Right lobe of liver (tissue), 6 donors: ENCODE measurements at regions not wholly inside any gene's neighbourhood (a gene's known extent, or its start where the extent isn't known, plus 50 kb on each side); places are given as distances from the start of the nearest gene placed in this dataset.
"Not testable (repeated sequence)": the region's sequence is repeated elsewhere in the genome, so short reads cannot be mapped to it uniquely, and the experiment has no call there.

Experiments
- ATAC-seq, 4 donors: fragments of 200-7000 bp; cut with Tn5 transposase; one replicate each; pipeline ENCODE4 v1.9.1; 2020; ENCODE audit warnings: mild to moderate bottlenecking in 4 of 4, moderate library complexity in 4 of 4
- DNase-seq, 3 donors: peaks; one replicate each; pipeline ENCODE4 v3.0.0-alpha.2; 2020
- H3K27ac ChIP-seq, 3 donors: fragments of 200-600 bp; one replicate each; pipeline ENCODE4 v1.8.0; 2022
- H3K27me3 ChIP-seq, 2 donors: fragments of 200-600 bp; one replicate each; pipeline ENCODE4 v1.8.0; 2022
- H3K36me3 ChIP-seq, 4 donors: fragments of 200-600 bp; sonication (generic) in 1 of 4; one replicate each; pipeline versions ENCODE4 v1.5.1 to v1.8.0; 2017 to 2022; ENCODE audit warnings: control low read depth in 1 of 4
- H3K4me1 ChIP-seq, 4 donors: fragments of 200-600 bp; sonication (generic) in 1 of 4; one replicate each; pipeline versions ENCODE4 v1.5.1 to v1.8.0; 2017 to 2022; ENCODE audit warnings: control low read depth in 1 of 4
- H3K4me3 ChIP-seq, 3 donors: fragments of 200-600 bp; one replicate each; pipeline ENCODE4 v1.8.0; 2022
- H3K9me3 ChIP-seq, 4 donors: fragments of 200-600 bp; sonication (generic) in 1 of 4; one replicate each; pipeline versions ENCODE4 v1.5.1 to v1.8.0; 2017 to 2022; ENCODE audit warnings: control low read depth in 1 of 4
- POLR2A ChIP-seq: fragments of 450-650 bp; IDR thresholded peaks from one replicate; pipeline ENCODE4 v1.6.1; 2017; ENCODE audit warnings: antibody characterized with exemption, mild to moderate bottlenecking
- WGBS: methylation state at CpG from one replicate; pipeline ENCODE4 v1.1.6; 2018; ENCODE audit warnings: low coverage, low lambda C conversion rate; ENCODE audit not compliant: insufficient coverage; ENCODE audit errors: missing lambda C conversion rate; 5-methylcytosine and 5-hydroxymethylcytosine counted together
- intact Hi-C, 2 donors: fragments of 100-400 bp; cut with DNase I; formaldehyde crosslinking; loops; one replicate each; pipeline versions ENCODE4 v1.11.2 to v1.14.1; 2022
- TF ChIP-seq, protein P1 (sequence below), 4 donors: fragments of 200-600 bp in 3 of 4; fragments of 450-650 bp in 1 of 4; IDR thresholded peaks; one replicate each; pipeline versions ENCODE4 v1.5.1 to v1.8.0; 2016 to 2022; ENCODE audit warnings: antibody characterized with exemption in 4 of 4, mild to moderate bottlenecking in 2 of 4
- donor health status: DM: no; HTN: yes; CAD: no.
- donor health status: DM: no; HTN: no; CAD: no.
- donor health status: DM: no; HTN: no; CAD: no.
- donor health status: DM: no; HTN: yes; CAD: no.
- donor health status: DM: no; HTN: yes; CAD: no.

DNA sequence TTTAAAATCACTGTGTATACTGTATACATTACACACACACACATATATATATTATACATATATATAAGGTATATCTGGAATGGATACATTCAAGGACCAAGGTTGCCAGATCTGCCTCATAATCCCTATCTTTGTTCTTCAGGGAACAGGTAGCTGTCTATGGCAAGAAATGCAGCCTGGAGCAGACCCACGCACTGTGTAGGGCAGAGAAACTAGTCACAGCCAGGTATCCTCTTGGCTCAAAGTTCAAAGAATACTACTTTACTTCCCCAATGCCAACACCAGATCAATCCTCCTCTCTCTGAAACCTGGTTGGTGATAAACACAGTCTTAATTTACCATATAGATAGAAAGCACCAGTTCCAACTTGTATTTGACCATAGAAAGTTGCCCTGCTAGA, 313.6 kb downstream of the PRELID2 start:
- H3K27ac ChIP-seq = no peak overlapping the region
- no peaks in the 10 kb centered on the region for H3K9me3 ChIP-seq
- H3K27me3 ChIP-seq = no peaks in the 10 kb centered on the region
- intact Hi-C loops = no loop called here
- DNase-seq = no peak
- no peak for ATAC-seq
- WGBS = 67% methylated on average over 1 of the region's 1 CpG
- TF ChIP-seq, protein P1, sequence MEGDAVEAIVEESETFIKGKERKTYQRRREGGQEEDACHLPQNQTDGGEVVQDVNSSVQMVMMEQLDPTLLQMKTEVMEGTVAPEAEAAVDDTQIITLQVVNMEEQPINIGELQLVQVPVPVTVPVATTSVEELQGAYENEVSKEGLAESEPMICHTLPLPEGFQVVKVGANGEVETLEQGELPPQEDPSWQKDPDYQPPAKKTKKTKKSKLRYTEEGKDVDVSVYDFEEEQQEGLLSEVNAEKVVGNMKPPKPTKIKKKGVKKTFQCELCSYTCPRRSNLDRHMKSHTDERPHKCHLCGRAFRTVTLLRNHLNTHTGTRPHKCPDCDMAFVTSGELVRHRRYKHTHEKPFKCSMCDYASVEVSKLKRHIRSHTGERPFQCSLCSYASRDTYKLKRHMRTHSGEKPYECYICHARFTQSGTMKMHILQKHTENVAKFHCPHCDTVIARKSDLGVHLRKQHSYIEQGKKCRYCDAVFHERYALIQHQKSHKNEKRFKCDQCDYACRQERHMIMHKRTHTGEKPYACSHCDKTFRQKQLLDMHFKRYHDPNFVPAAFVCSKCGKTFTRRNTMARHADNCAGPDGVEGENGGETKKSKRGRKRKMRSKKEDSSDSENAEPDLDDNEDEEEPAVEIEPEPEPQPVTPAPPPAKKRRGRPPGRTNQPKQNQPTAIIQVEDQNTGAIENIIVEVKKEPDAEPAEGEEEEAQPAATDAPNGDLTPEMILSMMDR (IDR thresholded peaks at IDR 0.05) = no peak
- no peak for TF ChIP-seq POLR2A
- no peaks in the 10 kb centered on the region for H3K4me1 ChIP-seq
- no peaks in the 10 kb centered on the region for H3K36me3 ChIP-seq
- H3K4me3 ChIP-seq = no peak overlapping the region

DNA sequence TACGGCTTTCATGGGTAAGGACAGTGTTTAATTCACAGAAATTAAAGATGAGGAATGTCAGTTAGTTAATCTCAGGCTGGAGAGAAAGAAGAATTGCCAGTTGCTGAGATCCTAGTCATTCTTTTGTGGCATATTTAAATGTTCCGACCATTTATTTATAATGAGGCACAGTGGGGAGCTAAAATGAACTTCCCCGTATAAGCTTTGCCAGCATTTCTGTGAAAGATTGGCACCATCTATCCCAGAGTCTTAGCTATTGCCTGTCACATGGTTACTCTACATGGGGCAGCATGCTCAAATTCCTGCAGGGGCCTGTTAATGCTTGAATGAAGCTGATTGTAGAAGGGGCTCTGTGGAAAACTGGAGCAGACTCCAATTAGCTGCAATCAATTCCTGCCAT, 314.1 kb downstream of the PRELID2 start:
- H3K4me1 ChIP-seq = no peaks in the 10 kb centered on the region
- WGBS = 82% methylated on average over 3 of the region's 3 CpGs
- ATAC-seq = no peak
- no peaks in the 10 kb centered on the region for H3K9me3 ChIP-seq
- TF ChIP-seq POLR2A = no peak
- TF ChIP-seq, protein P1 (IDR thresholded peaks at IDR 0.05) = no peak
- H3K27me3 ChIP-seq = no peaks in the 10 kb centered on the region
- intact Hi-C loops = no loop called here
- DNase-seq = no peak
- H3K4me3 ChIP-seq = no peak overlapping the region
- no peaks in the 10 kb centered on the region for H3K36me3 ChIP-seq
- H3K27ac ChIP-seq = no peak overlapping the region

DNA sequence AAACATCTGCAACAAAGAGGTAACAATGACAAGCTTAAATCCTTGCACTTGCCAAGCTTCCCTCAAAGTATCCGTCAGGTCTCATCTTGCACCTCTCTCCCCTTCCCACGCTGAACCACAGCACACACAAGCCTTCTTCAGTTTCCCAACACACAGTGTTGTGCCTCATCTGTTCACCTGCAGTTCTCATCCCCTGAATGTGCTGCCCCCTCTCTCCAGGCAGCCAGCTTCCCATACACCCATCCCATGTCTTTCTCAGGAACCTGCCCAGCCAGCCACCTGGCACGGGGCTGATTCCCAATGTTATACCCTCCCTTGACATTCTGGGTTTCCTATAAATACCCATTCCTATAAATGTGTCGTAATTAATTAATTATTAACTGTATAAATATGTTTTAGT, 314.8 kb downstream of the PRELID2 start:
- no peak for DNase-seq
- no peak for ATAC-seq
- 56% methylated on average over 3 of the region's 4 CpGs for WGBS
- Histone ChIP-seq H3K4me3 (no peak overlapping the region), H3K36me3 (no peaks in the 10 kb centered on the region), H3K9me3 (no peaks in the 10 kb centered on the region), H3K27me3 (no peaks in the 10 kb centered on the region), H3K27ac (no peak overlapping the region), H3K4me1 (no peaks in the 10 kb centered on the region)
- intact Hi-C loops = no loop called here
- no peak for TF ChIP-seq POLR2A
- TF ChIP-seq, protein P1 (IDR thresholded peaks at IDR 0.05) = no peak

DNA sequence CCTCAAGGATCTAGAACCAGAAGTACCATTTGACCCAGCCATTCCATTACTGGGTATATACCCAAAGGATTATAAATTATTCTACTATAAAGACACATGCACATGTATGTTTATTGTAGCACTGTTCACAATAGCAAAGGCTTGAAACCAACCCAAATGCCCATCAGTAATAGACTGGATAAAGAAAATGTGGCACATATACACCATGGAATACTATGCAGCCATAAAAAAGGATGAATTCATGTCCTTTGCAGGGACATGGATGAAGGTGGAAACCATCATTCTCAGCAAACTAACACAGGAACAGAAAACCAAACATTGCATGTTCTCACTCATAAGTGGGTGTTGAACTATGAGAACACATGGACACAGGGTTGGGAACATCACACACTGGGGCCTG, 317.6 kb downstream of the PRELID2 start:
- DNase-seq, H3K27ac ChIP-seq: not testable (repeated sequence)

DNA sequence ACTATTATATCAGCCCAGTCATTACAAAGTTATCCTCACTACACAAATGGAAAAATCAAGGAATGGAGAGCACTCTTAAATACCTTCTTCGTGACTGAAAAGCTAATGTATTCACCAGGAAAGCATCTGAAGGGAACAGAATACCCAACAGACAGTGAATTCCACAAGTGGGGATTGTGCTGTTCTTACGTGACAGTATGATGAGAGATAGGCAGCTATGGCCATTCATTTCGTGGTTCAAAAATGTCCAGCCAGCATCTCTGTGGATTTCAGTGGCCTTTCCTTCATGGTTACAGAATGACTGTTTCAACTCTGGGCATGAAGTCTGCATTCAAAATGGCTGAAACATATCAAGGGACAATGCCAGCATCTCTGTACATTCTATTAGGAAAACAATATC, 323.8 kb downstream of the PRELID2 start:
- no peaks in the 10 kb centered on the region for H3K9me3 ChIP-seq
- TF ChIP-seq, protein P1 (IDR thresholded peaks at IDR 0.05) = no peak
- TF ChIP-seq POLR2A = no peak

More for the DNA sequence above, 317.6 kb downstream of the PRELID2 start:
- ATAC-seq, H3K9me3 ChIP-seq, H3K4me3 ChIP-seq, H3K27me3 ChIP-seq, H3K36me3 ChIP-seq, intact Hi-C loops, H3K4me1 ChIP-seq: not testable (repeated sequence)

More for the DNA sequence above, 323.8 kb downstream of the PRELID2 start:
- H3K27me3 ChIP-seq = no peaks in the 10 kb centered on the region
- no peaks in the 10 kb centered on the region for H3K36me3 ChIP-seq
- no peak overlapping the region for H3K4me3 ChIP-seq
- WGBS = 64% methylated on average over 3 of the region's 3 CpGs
- ATAC-seq (no peak), DNase-seq (no peak)
- H3K27ac ChIP-seq = no peak overlapping the region
- no peaks in the 10 kb centered on the region for H3K4me1 ChIP-seq
- intact Hi-C loops = no loop called here
